ENCODE measurements at regions not wholly inside any gene's neighbourhood (a gene's known extent, or its start where the extent isn't known, plus 50 kb on each side); places are given as distances from the start of the nearest gene placed in this dataset.

DNA sequence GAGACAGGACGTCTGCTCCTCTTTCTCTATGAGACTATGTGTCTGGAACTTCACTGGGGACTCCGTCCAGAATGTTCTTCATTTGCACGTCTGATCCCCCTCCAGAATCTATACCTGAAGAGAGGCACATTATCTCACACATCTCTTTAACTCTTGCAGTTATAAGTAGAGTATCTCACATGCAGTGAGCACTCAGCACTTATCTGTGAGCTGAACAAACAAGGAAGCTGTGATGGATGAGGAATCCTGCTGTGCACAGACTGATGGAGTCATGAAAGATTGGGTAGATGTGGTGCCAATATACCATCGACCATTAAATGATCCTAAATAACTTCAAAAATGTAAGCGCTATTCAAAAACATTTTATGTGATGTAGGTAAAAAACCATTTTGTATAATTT is 888.3 kb upstream of the CELF4 start:
- H3K27ac ChIP-seq (ENCODE audit: low read depth, low read length, poor library complexity, severe bottlenecking) = no peak overlapping the region
- no peak overlapping the region for H2AFZ ChIP-seq (ENCODE audit: low read length)
- no peak overlapping the region for H3K4me2 ChIP-seq (ENCODE audit: low read length)
- H3K9me3 ChIP-seq (ENCODE audit: low read length) = no peaks in the 10 kb centered on the region
- H3K4me1 ChIP-seq (ENCODE audit: insufficient read depth, low read length, severe bottlenecking) = no peaks in the 10 kb centered on the region
- H4K20me1 ChIP-seq (ENCODE audit: insufficient read depth, low read length) = no peaks in the 10 kb centered on the region
- TF ChIP-seq, protein P1, sequence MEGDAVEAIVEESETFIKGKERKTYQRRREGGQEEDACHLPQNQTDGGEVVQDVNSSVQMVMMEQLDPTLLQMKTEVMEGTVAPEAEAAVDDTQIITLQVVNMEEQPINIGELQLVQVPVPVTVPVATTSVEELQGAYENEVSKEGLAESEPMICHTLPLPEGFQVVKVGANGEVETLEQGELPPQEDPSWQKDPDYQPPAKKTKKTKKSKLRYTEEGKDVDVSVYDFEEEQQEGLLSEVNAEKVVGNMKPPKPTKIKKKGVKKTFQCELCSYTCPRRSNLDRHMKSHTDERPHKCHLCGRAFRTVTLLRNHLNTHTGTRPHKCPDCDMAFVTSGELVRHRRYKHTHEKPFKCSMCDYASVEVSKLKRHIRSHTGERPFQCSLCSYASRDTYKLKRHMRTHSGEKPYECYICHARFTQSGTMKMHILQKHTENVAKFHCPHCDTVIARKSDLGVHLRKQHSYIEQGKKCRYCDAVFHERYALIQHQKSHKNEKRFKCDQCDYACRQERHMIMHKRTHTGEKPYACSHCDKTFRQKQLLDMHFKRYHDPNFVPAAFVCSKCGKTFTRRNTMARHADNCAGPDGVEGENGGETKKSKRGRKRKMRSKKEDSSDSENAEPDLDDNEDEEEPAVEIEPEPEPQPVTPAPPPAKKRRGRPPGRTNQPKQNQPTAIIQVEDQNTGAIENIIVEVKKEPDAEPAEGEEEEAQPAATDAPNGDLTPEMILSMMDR (IDR thresholded peaks at IDR 0.05; ENCODE audit: low read length) = no peak
- TF ChIP-seq EZH2 (IDR thresholded peaks at IDR 0.05; ENCODE audit: borderline replicate concordance, low read length) = no peak
- no peak overlapping the region for H3K4me3 ChIP-seq (ENCODE audit: low read depth, low read length, poor library complexity, severe bottlenecking)
- no peaks in the 10 kb centered on the region for H3K79me2 ChIP-seq (ENCODE audit: insufficient read depth, low read length)
- no peaks in the 10 kb centered on the region for H3K36me3 ChIP-seq (ENCODE audit: insufficient read depth, low read length)
- no peaks in the 10 kb centered on the region for H3K9me2 ChIP-seq (ENCODE audit: low read depth, low read length)
- H3K27me3 ChIP-seq (ENCODE audit: insufficient read depth, low read length) = no peaks in the 10 kb centered on the region
- H3K9ac ChIP-seq (ENCODE audit: low read length) = no peak overlapping the region
- H3F3A ChIP-seq (ENCODE audit: insufficient read depth, low read length) = no peaks in the 10 kb centered on the region

DNA sequence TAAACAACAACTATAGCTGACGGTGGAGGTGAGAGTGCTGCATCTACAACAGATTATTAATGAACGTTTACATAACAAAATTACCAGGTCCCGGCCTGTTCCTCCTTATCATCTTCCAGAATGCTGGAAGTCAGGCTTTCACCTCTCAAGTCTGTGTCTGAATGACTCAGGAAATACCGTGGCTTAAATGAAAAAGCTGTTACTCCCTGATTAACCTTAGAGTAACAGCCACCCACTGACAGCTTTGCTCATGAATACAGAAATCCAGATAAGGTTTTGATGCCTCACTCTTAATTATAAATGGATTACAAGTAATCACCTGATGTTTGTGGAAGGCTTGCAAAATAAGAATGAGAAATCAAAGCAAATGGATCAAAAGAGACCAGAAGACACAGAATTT is 885.3 kb upstream of the CELF4 start:
- Histone ChIP-seq H3K27ac (ENCODE audit: low read depth, low read length, poor library complexity, severe bottlenecking) (no peak overlapping the region), H3K79me2 (ENCODE audit: insufficient read depth, low read length) (no peaks in the 10 kb centered on the region), H3F3A (ENCODE audit: insufficient read depth, low read length) (no peaks in the 10 kb centered on the region), H3K4me3 (ENCODE audit: low read depth, low read length, poor library complexity, severe bottlenecking) (no peak overlapping the region), H3K9me2 (ENCODE audit: low read depth, low read length) (no peaks in the 10 kb centered on the region), H3K36me3 (ENCODE audit: insufficient read depth, low read length) (no peaks in the 10 kb centered on the region), H4K20me1 (ENCODE audit: insufficient read depth, low read length) (no peaks in the 10 kb centered on the region), H3K4me1 (ENCODE audit: insufficient read depth, low read length, severe bottlenecking) (no peaks in the 10 kb centered on the region), H3K4me2 (ENCODE audit: low read length) (no peak overlapping the region), H3K27me3 (ENCODE audit: insufficient read depth, low read length) (no peaks in the 10 kb centered on the region), H3K9ac (ENCODE audit: low read length) (no peak overlapping the region), H3K9me3 (ENCODE audit: low read length) (no peaks in the 10 kb centered on the region), H2AFZ (ENCODE audit: low read length) (no peak overlapping the region)
- no peak for TF ChIP-seq EZH2 (IDR thresholded peaks at IDR 0.05; ENCODE audit: borderline replicate concordance, low read length)
- TF ChIP-seq, protein P1 (IDR thresholded peaks at IDR 0.05; ENCODE audit: low read length) = no peak

DNA sequence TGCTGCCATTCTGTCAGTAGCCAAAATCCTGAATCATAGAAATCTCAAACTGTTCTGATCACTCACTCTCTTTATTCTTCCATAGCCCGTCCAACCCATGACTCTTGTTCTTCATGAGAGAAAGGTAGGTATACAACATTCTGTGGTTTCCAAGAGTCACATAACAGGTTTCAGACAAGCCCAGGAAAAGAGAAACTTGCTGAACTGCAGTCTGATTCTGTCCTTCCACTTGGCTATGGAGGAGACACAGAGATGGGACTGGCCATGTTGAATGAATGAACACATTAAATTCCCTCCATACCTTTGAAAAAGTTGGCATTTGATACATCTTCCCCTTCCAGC is 880.2 kb upstream of the CELF4 start:
- Histone ChIP-seq H3K9me3 (ENCODE audit: low read length) (no peaks in the 10 kb centered on the region), H3K4me2 (ENCODE audit: low read length) (no peak overlapping the region)
- no peak for TF ChIP-seq EZH2 (IDR thresholded peaks at IDR 0.05; ENCODE audit: borderline replicate concordance, low read length)
- TF ChIP-seq, protein P1 (IDR thresholded peaks at IDR 0.05; ENCODE audit: low read length) = no peak

More for the DNA sequence above, 880.2 kb upstream of the CELF4 start:
- no peak overlapping the region for H3K9ac ChIP-seq (ENCODE audit: low read length)
- H4K20me1 ChIP-seq (ENCODE audit: insufficient read depth, low read length) = no peaks in the 10 kb centered on the region
- no peaks in the 10 kb centered on the region for H3K9me2 ChIP-seq (ENCODE audit: low read depth, low read length)
- H3K36me3 ChIP-seq (ENCODE audit: insufficient read depth, low read length) = no peaks in the 10 kb centered on the region
- no peak overlapping the region for H3K27ac ChIP-seq (ENCODE audit: low read depth, low read length, poor library complexity, severe bottlenecking)
- H3F3A ChIP-seq (ENCODE audit: insufficient read depth, low read length) = no peaks in the 10 kb centered on the region
- no peaks in the 10 kb centered on the region for H3K4me1 ChIP-seq (ENCODE audit: insufficient read depth, low read length, severe bottlenecking)
- no peak overlapping the region for H2AFZ ChIP-seq (ENCODE audit: low read length)
- no peaks in the 10 kb centered on the region for H3K27me3 ChIP-seq (ENCODE audit: insufficient read depth, low read length)
- no peak overlapping the region for H3K4me3 ChIP-seq (ENCODE audit: low read depth, low read length, poor library complexity, severe bottlenecking)
- no peaks in the 10 kb centered on the region for H3K79me2 ChIP-seq (ENCODE audit: insufficient read depth, low read length)
